ENCODE measurements at regions not wholly inside any gene's neighbourhood (a gene's known extent, or its start where the extent isn't known, plus 50 kb on each side); places are given as distances from the start of the nearest gene placed in this dataset.

DNA sequence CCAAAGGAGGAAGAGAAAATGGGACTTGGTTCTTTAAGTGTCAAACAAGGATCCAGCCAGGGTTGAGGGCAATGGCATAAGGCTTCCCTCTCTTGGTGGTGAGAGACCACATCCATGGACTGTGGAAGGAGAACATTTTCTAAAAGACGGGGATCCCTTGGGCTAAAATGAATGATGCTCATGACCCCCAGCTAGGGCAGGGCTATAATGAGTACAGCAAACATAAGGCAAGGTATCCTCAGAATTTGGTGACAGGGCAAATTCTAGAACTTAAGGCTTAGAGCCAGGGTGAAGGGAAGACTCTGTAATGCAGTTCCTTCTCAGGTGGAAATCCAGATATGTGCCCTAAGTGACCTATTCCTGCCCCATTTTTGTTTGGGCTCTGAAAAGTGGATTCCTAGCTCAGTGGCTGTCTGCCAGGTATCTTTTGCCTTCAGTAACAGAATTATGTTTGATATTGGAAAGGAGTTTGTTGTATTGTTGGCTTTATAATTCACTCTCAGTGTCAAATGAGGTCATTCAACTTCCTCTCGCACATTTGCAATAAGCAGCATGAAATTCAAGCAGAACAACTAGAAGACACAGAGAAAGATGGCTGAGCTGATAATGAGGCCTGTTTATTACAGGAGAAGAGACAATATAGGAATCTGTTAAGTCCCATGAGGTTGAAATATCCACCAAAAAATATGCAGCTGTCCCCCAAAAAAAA, 76.8 kb downstream of the DAD1 start:
- H3K4me2 ChIP-seq (ENCODE audit: low read depth, low read length) = no peak overlapping the region
- intact Hi-C loops (cut with micrococcal nuclease; ENCODE audit: unreplicated experiment) (no loop called here), in situ Hi-C loops (cut with HindIII; ENCODE audit: extremely low pct_ligation_motif_present, low pct_unique_long_range_greater_than_20kb) (no loop called here)
- no peaks in the 10 kb centered on the region for H3K36me3 ChIP-seq (replicated peaks in 1 of 2; ENCODE audit: control insufficient read depth in 1 of 2, insufficient read depth in 2 of 2, low read length in 2 of 2)
- H3K9me3 ChIP-seq (ENCODE audit: low read length) = no peaks in the 10 kb centered on the region
- DNase-seq (ENCODE audit: low spot score) (no peak), ATAC-seq (no peak), FAIRE-seq (no peak)
- BruUV-seq (replicated peaks) = no TSS peak
- no peaks in the 10 kb centered on the region for H4K20me1 ChIP-seq (ENCODE audit: insufficient read depth, low read length)
- H3K4me1 ChIP-seq (ENCODE audit: insufficient read depth, low read length) = no peaks in the 10 kb centered on the region
- no peak overlapping the region for H3K9ac ChIP-seq (ENCODE audit: insufficient read depth, low read depth, low read length)
- H3K27me3 ChIP-seq (ENCODE audit: control insufficient read depth in 1 of 2, insufficient read depth in 2 of 2, low read length in 2 of 2) = peaks cover 5 to 32% of the 10 kb centered on the region in 2 experiments; a peak in 2 of 5 replicates
- POLR2A ChIA-PET = no interaction called here
- TF ChIP-seq ZNF678 (CRISPR knock-in tag; IDR thresholded peaks at IDR 0.05) = no peak
- TF ChIP-seq, protein P1, sequence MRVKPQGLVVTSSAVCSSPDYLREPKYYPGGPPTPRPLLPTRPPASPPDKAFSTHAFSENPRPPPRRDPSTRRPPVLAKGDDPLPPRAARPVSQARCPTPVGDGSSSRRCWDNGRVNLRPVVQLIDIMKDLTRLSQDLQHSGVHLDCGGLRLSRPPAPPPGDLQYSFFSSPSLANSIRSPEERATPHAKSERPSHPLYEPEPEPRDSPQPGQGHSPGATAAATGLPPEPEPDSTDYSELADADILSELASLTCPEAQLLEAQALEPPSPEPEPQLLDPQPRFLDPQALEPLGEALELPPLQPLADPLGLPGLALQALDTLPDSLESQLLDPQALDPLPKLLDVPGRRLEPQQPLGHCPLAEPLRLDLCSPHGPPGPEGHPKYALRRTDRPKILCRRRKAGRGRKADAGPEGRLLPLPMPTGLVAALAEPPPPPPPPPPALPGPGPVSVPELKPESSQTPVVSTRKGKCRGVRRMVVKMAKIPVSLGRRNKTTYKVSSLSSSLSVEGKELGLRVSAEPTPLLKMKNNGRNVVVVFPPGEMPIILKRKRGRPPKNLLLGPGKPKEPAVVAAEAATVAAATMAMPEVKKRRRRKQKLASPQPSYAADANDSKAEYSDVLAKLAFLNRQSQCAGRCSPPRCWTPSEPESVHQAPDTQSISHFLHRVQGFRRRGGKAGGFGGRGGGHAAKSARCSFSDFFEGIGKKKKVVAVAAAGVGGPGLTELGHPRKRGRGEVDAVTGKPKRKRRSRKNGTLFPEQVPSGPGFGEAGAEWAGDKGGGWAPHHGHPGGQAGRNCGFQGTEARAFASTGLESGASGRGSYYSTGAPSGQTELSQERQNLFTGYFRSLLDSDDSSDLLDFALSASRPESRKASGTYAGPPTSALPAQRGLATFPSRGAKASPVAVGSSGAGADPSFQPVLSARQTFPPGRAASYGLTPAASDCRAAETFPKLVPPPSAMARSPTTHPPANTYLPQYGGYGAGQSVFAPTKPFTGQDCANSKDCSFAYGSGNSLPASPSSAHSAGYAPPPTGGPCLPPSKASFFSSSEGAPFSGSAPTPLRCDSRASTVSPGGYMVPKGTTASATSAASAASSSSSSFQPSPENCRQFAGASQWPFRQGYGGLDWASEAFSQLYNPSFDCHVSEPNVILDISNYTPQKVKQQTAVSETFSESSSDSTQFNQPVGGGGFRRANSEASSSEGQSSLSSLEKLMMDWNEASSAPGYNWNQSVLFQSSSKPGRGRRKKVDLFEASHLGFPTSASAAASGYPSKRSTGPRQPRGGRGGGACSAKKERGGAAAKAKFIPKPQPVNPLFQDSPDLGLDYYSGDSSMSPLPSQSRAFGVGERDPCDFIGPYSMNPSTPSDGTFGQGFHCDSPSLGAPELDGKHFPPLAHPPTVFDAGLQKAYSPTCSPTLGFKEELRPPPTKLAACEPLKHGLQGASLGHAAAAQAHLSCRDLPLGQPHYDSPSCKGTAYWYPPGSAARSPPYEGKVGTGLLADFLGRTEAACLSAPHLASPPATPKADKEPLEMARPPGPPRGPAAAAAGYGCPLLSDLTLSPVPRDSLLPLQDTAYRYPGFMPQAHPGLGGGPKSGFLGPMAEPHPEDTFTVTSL (CRISPR knock-in tag; IDR thresholded peaks at IDR 0.05; ENCODE audit: borderline replicate concordance) = no peak
- no peak for TF ChIP-seq ZBTB39 (CRISPR knock-in tag; IDR thresholded peaks at IDR 0.05)
- no peak for TF ChIP-seq TARDBP (CRISPR knock-in tag; IDR thresholded peaks at IDR 0.05)
- TF ChIP-seq ZFP37 (CRISPR knock-in tag; IDR thresholded peaks at IDR 0.05; ENCODE audit: borderline replicate concordance) = no peak
- no peak for TF ChIP-seq PHF20 (CRISPR knock-in tag; IDR thresholded peaks at IDR 0.05)
- TF ChIP-seq, protein P2, sequence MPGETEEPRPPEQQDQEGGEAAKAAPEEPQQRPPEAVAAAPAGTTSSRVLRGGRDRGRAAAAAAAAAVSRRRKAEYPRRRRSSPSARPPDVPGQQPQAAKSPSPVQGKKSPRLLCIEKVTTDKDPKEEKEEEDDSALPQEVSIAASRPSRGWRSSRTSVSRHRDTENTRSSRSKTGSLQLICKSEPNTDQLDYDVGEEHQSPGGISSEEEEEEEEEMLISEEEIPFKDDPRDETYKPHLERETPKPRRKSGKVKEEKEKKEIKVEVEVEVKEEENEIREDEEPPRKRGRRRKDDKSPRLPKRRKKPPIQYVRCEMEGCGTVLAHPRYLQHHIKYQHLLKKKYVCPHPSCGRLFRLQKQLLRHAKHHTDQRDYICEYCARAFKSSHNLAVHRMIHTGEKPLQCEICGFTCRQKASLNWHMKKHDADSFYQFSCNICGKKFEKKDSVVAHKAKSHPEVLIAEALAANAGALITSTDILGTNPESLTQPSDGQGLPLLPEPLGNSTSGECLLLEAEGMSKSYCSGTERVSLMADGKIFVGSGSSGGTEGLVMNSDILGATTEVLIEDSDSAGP (CRISPR knock-in tag; IDR thresholded peaks at IDR 0.05; ENCODE audit: borderline replicate concordance) = no peak
- no peak for TF ChIP-seq PLRG1 (conservative IDR thresholded peaks at IDR 0.05)
- TF ChIP-seq ETS1 (CRISPR knock-in tag; IDR thresholded peaks at IDR 0.05) = no peak
- TF ChIP-seq ZNF549 (CRISPR knock-in tag; IDR thresholded peaks at IDR 0.05) = no peak
- no peak for TF ChIP-seq ATF7 (IDR thresholded peaks at IDR 0.05)
- no peak for TF ChIP-seq ATF7 (CRISPR knock-in tag; IDR thresholded peaks at IDR 0.05)
- no peak for TF ChIP-seq HOXA9 (CRISPR knock-in tag; IDR thresholded peaks at IDR 0.05; ENCODE audit: borderline replicate concordance)
- no peak for TF ChIP-seq ZNF530 (CRISPR knock-in tag; IDR thresholded peaks at IDR 0.05; ENCODE audit: low read depth)
- H3K27ac ChIP-seq (ENCODE audit: extremely low read length, insufficient read depth, low read length) = no peak overlapping the region
- no peak overlapping the region for H3K4me3 ChIP-seq (replicated peaks in 1 of 3; ENCODE audit: insufficient read depth in 1 of 3, low read depth in 2 of 3, low read length in 3 of 3)
- H2AFZ ChIP-seq (ENCODE audit: low read length) = no peak overlapping the region
- 44% methylated on average over 2 of the region's 2 CpGs for WGBS (ENCODE audit: low lambda C conversion rate)
- H3K79me2 ChIP-seq (ENCODE audit: insufficient read depth, low read length) = no peaks in the 10 kb centered on the region
- CTCF ChIA-PET (ENCODE audit: low intra/inter-chr PET ratio, low total read pairs) = no interaction called here

Data from HepG2 (cell line).